ENCODE measurements at regions not wholly inside any gene's neighbourhood (a gene's known extent, or its start where the extent isn't known, plus 50 kb on each side); places are given as distances from the start of the nearest gene placed in this dataset.

GRCh38 chr5:142399891-142400290 lies 75.1 kb upstream of the SPRY4 start:
- TF ChIP-seq ZC3H10 (CRISPR knock-in tag; IDR thresholded peaks at IDR 0.05) (no peak), CSDC2 (CRISPR knock-in tag; IDR thresholded peaks at IDR 0.05) (no peak), ARNTL (CRISPR knock-in tag; IDR thresholded peaks at IDR 0.05; ENCODE audit: borderline replicate concordance, low read depth) (no peak), ISL1 (CRISPR knock-in tag; IDR thresholded peaks at IDR 0.05) (no peak), ZFP30 (CRISPR knock-in tag; IDR thresholded peaks at IDR 0.05) (no peak), TOX (CRISPR knock-in tag; IDR thresholded peaks at IDR 0.05; ENCODE audit: borderline replicate concordance) (no peak), POU6F1 (CRISPR knock-in tag; IDR thresholded peaks at IDR 0.05; ENCODE audit: borderline replicate concordance, low read depth) (no peak), OSR1 (CRISPR knock-in tag; IDR thresholded peaks at IDR 0.05) (no peak), CSRNP3 (CRISPR knock-in tag; IDR thresholded peaks at IDR 0.05) (no peak), RARB (CRISPR knock-in tag; IDR thresholded peaks at IDR 0.05) (no peak), TSHZ2 (CRISPR knock-in tag; IDR thresholded peaks at IDR 0.05) (no peak)

Data from SK-N-SH treated with all-trans-retinoic acid at 6 μM for 48 hours (cell line).